Cardiac muscle cell (in vitro differentiated cells and primary cell): ENCODE measurements at regions not wholly inside any gene's neighbourhood (a gene's known extent, or its start where the extent isn't known, plus 50 kb on each side); places are given as distances from the start of the nearest gene placed in this dataset.

Experiments used
- DNase-seq, 2 donors: peaks; one replicate each; pipeline versions ENCODE4 v3.0.0 to v3.0.0-alpha.2; 2010 to 2017; ENCODE audit warnings: low read depth in 1 of 2, low spot score in 1 of 2
- H3K27ac ChIP-seq: fragments of 200-600 bp; sonication (generic); 2 replicates; pipeline ENCODE4 v1.5.1; 2016
- H3K27me3 ChIP-seq: fragments of 200-600 bp; sonication (generic); 2 replicates; pipeline ENCODE4 v1.6.0; 2016; ENCODE audit warnings: control low read depth
- H3K36me3 ChIP-seq: fragments of 200-600 bp; sonication (generic); 2 replicates; pipeline ENCODE4 v1.5.1; 2016; ENCODE audit warnings: control low read depth
- H3K4me1 ChIP-seq: fragments of 200-600 bp; sonication (generic); 2 replicates; pipeline ENCODE4 v1.8.1; 2017; ENCODE audit warnings: low read depth, mild to moderate bottlenecking, mixed run types
- H3K4me3 ChIP-seq: fragments of 200-600 bp; sonication (generic); 2 replicates; pipeline ENCODE4 v1.5.1; 2016; ENCODE audit warnings: mild to moderate bottlenecking
- H3K9me3 ChIP-seq: fragments of 200-600 bp; sonication (generic); 2 replicates; pipeline ENCODE4 v1.5.1; 2017; ENCODE audit warnings: low read depth, mild to moderate bottlenecking, control low read depth
- CTCF ChIP-seq: IDR thresholded peaks from 2 replicates; pipeline ENCODE4 v1.5.1; 2012; ENCODE audit warnings: low read depth, mild to moderate bottlenecking, low read length

DNA sequence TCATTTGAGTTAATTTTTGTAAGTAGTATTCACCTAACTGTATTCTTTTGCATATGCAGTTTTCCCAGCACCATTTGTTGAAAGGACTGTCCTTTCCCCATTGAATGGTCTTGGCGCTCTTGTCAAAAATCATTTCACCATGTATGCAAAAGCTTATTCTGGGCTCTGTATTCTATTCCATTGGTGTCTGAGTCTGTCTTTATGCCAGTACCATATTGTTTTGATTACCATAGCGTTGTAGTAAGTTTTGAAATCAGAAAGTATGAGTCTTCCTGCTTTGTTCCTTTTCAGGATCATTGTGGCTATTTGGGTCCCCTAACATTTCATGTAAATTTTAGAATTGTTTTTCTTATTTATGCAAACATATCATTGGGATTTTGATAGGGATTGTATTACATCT lies 508.7 kb upstream of the RGS6 start:
- DNase-seq = no peak
- Histone ChIP-seq H3K4me3 (no peak overlapping the region), H3K27ac (no peak overlapping the region), H3K27me3 (no peaks in the 10 kb centered on the region), H3K36me3 (no peaks in the 10 kb centered on the region), H3K4me1 (no peaks in the 10 kb centered on the region), H3K9me3 (no peaks in the 10 kb centered on the region)
- no peak for TF ChIP-seq CTCF

- Histone ChIP-seq H3K4me1 (no peaks in the 10 kb centered on the region), H3K27me3 (no peaks in the 10 kb centered on the region), H3K9me3 (no peaks in the 10 kb centered on the region), H3K27ac (no peak overlapping the region), H3K4me3 (no peak overlapping the region), H3K36me3 (no peaks in the 10 kb centered on the region)
- no peak for TF ChIP-seq CTCF
- DNase-seq = no peak
Observed at GRCh38 chr14:71424941-71425340, 507.3 kb upstream of the RGS6 start.

GRCh38 chr14:71426001-71426400 lies 506.2 kb upstream of the RGS6 start:
- no peak overlapping the region for H3K27ac ChIP-seq
- H3K4me3 ChIP-seq = no peak overlapping the region
- H3K36me3 ChIP-seq = no peaks in the 10 kb centered on the region
- H3K27me3 ChIP-seq = no peaks in the 10 kb centered on the region
- TF ChIP-seq CTCF = no peak
- H3K9me3 ChIP-seq = no peaks in the 10 kb centered on the region
- no peak for DNase-seq
- no peaks in the 10 kb centered on the region for H3K4me1 ChIP-seq

- TF ChIP-seq CTCF = no peak
- no peak for DNase-seq
- H3K27ac ChIP-seq = no peak overlapping the region
- no peak overlapping the region for H3K4me3 ChIP-seq
- no peaks in the 10 kb centered on the region for H3K27me3 ChIP-seq
- H3K36me3 ChIP-seq = no peaks in the 10 kb centered on the region
- no peaks in the 10 kb centered on the region for H3K4me1 ChIP-seq
- no peaks in the 10 kb centered on the region for H3K9me3 ChIP-seq
Observed at GRCh38 chr14:71429902-71430301, 502.3 kb upstream of the RGS6 start.

- no peaks in the 10 kb centered on the region for H3K9me3 ChIP-seq
- no peak for DNase-seq
- H3K4me1 ChIP-seq = no peaks in the 10 kb centered on the region
- no peak overlapping the region for H3K27ac ChIP-seq
- H3K27me3 ChIP-seq = no peaks in the 10 kb centered on the region
- no peak overlapping the region for H3K4me3 ChIP-seq
- TF ChIP-seq CTCF = no peak
- no peaks in the 10 kb centered on the region for H3K36me3 ChIP-seq
Observed at GRCh38 chr14:71430321-71430677, 501.9 kb upstream of the RGS6 start.
